Middle frontal gyrus (tissue), 1 donor: ENCODE measurements at regions not wholly inside any gene's neighbourhood (a gene's known extent, or its start where the extent isn't known, plus 50 kb on each side); places are given as distances from the start of the nearest gene placed in this dataset.

Experiments
- DNase-seq: peaks from one replicate; pipeline ENCODE4 v3.0.0-alpha.2; 2015; ENCODE audit warnings: low spot score; ENCODE audit errors: extremely low spot score

- no peak for DNase-seq
Measured at GRCh38 chr14:38107216-38107631, 100.5 kb upstream of the SSTR1 start.

GRCh38 chr14:38108681-38109080, 99.0 kb upstream of the SSTR1 start:
- DNase-seq = no peak

- DNase-seq = no peak
Measured at GRCh38 chr14:38110258-38110657, 97.4 kb upstream of the SSTR1 start.

- DNase-seq = no peak
Measured at GRCh38 chr14:38111046-38111445, 96.7 kb upstream of the SSTR1 start.

- DNase-seq = no peak
Measured at GRCh38 chr14:38113546-38113945, 94.2 kb upstream of the SSTR1 start.

- no peak for DNase-seq
Measured at GRCh38 chr14:38116895-38117294, 90.8 kb upstream of the SSTR1 start.

DNA sequence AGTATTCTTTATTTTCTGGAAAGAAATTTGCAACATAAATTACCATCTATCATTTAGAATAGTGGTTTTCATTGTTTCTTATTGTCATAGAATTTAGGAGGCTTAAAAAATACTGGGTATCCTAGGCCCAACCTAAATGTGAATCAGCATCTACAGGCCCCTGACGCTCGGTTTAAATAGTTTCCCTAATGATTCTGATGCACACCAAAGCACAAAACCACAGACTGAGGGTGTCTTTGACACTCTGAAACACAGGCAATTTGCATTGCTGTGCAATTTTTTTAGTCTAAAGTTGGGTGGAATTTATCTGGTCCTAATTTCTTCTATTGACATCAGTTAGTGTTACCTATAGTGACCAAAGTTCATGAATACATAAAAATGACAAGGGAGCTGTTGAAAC, 87.6 kb upstream of the SSTR1 start:
- no peak for DNase-seq

- no peak for DNase-seq
Measured at GRCh38 chr14:38121320-38122020, 86.2 kb upstream of the SSTR1 start.

DNA sequence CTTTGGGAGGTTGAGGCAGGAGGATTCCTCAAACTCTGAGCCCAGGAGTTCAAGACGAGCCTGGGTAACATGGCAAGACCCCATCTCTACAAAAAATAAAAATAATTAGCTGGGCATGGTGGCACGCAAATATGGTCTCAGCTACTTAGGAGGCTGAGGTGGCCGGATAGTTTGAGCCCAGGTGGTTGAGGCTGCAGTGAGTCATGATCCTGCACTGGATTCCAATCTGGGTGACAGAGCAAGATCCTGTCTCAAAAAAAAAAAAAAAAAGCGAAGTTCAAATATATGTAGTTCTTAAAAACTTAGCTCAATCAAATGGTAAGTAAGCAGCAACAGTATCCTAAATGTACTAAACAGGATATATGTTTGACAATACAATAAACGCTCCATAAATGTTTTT, 85.5 kb upstream of the SSTR1 start:
- DNase-seq = no peak

- DNase-seq = no peak
Measured at GRCh38 chr14:38124506-38124905, 83.2 kb upstream of the SSTR1 start.

GRCh38 chr14:38125481-38126037, 82.1 kb upstream of the SSTR1 start:
- no peak for DNase-seq

DNA sequence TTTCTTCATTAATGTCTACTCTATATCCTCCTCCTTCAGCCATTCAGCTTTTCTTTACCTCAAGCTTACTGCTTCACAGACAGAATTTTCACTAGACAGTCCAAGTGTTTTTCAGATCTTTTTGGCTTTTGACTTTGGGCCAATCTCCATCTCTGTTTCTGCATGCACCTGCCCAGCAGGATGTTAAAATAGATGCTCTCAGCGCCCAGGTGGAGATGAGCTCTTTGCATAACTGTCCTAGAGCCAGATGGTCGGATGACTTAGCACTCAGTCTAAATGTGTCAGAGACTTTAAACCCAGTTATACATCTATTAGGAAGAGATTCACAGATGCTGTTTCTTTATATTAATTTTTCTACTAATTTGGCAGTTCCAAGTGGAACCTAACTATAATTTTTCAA, 80.3 kb upstream of the SSTR1 start:
- DNase-seq = no peak

- no peak for DNase-seq
Measured at GRCh38 chr14:38127784-38128183, 79.9 kb upstream of the SSTR1 start.

- DNase-seq = no peak
Measured at GRCh38 chr14:38128640-38129039, 79.1 kb upstream of the SSTR1 start.

DNA sequence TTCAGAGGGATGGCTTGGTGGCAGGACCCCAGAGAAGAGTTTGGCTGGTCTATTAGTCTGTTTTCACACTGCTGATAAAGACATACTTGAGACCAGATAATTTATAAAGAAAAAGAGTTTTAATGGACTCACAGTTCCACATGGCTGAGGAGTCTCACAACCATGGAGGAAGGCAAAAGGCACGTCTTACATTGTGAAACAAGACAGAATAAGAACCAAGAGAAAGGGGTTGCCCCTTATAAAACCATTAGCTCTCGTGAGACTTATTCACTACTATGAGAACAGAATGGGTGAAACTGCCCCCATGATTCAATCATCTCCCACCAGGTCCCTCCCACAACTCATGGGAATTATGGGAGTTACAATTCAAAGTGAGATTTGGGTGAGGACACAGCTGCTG, 78.5 kb upstream of the SSTR1 start:
- DNase-seq = no peak

DNA sequence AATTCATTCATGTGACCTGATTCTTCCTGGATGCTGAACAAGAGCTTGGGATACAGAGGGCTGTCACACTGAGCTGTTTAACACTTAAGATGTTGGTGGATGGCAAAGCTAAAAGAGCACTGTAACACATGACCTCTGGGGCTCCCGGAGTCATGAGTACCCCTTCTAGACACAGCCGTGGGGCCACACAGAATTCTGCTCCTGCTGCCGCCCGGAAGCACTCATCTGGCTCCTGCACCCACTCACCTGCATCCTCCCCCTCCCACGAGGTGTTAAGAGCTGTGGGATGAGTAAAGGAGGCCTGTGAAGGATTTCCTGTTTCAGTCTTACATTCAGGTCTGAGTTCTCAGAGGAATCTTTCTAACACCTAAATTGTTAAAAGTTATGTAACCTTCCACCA, 78.0 kb upstream of the SSTR1 start:
- no peak for DNase-seq

DNA sequence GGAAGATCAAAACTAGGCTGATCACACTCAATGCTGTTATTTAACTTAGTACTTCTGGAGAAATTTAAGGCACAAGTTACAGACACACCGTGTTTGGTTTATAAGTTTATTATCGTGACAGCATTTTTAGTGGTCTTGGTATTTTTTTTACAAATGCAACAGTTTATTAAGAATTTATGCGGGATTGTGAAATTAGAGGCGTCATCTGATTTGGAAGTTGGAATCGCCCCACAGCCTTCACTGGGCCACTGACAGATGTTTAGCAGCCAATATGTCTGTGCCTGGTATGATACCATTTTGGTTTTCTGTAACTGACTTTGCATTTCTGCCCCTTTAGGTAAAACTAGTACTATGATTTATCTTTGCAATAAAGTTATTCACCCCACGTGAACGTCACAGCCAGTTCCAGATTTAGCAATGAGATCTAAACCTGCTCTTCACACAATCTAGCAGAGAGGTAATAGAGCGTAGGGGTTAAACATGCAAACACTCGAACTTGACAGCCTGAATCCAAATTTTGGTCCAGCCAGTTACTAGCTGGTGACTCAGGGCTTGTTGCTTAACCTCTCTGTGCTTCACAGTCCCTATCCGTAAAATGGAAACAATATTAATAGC, 73.2 kb upstream of the SSTR1 start:
- no peak for DNase-seq

DNA sequence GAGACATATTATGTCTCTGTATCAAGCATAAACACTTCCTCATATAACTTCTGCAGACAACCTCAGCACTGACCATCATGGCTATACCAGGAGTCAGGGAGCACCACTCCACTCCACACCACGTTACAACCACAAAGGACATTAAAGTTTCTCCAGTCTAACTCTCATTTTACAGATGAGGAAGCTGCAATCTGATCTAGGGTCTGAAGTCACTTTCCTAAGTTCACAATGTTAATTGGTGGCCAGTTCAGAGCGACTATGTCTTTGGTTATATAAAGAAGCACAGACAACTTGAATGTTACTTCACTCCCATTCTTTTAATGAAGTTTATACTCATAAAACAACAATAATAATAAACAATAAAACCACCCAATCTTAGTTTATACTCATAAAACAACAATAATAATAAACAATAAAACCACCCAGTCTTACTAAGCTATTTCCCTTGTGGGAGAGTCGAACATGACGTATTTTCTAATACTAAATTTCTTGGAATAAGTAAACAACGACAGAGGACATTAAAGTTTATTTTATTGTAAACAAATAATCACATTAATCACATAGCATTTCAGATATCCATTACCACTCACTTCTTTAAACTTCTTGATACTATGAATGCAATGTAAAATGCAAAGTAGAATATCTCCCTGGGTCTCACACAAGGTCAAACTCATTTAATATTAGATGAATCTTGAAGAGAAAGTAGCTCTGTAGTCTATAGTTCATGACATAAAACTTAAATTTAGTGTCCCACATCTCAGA, 72.4 kb upstream of the SSTR1 start:
- no peak for DNase-seq

GRCh38 chr14:38137005-38137404, 70.7 kb upstream of the SSTR1 start:
- DNase-seq = no peak

- DNase-seq = no peak
Measured at GRCh38 chr14:38138473-38139138, 69.1 kb upstream of the SSTR1 start.

DNA sequence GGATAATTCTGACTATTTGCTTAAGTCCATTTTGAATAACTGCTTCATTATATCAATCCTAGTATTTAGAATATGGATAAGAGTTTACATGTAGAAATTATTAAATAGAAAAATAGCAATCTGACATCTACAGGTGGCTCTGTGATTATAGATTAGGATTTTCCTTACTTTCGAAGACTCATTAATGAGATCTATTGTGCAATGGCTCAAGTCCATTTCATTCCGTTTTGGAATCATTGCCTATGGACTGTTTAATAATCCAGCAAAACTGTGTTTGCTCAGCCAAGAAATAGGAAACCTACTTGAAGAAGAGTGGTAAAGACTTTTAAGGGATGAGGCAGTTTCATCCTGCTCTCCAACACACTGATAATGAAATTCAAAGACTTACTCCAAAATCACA, 67.8 kb upstream of the SSTR1 start:
- DNase-seq = no peak

DNA sequence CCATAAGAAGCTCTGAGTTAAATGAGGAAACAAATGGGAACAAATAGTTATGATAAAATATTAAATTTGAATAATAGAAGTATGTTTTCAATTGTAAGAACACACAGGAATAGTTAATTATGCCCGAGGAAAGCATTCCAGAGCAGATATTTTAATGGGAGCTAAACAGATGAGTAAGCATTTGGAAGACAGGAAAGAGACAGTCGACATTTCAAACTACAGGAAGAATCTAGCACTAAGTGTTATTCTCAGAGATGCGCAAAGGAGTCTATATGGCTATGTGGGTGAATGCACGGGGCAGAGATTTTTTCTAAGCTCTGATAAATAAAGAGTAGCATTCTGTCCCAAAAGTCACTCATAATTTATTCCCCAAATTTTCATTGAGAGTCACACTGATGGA, 64.5 kb upstream of the SSTR1 start:
- DNase-seq = no peak
